DND-41 (cell line): ENCODE measurements at regions not wholly inside any gene's neighbourhood (a gene's known extent, or its start where the extent isn't known, plus 50 kb on each side); places are given as distances from the start of the nearest gene placed in this dataset.

Experiments used
- EZH2 ChIP-seq: IDR thresholded peaks from 3 replicates; pipeline ENCODE4 v1.6.1; 2012; ENCODE audit warnings: borderline replicate concordance, low read depth, mild to moderate bottlenecking, moderate library complexity, low read length, inconsistent platforms; ENCODE audit not compliant: severe bottlenecking
- TF ChIP-seq, protein P1 (sequence below): IDR thresholded peaks from 2 replicates; pipeline ENCODE4 v1.5.1; 2012; ENCODE audit warnings: borderline replicate concordance, low read length, moderate library complexity, mild to moderate bottlenecking; ENCODE audit not compliant: poor library complexity, severe bottlenecking; ENCODE audit errors: extremely low read depth

DNA sequence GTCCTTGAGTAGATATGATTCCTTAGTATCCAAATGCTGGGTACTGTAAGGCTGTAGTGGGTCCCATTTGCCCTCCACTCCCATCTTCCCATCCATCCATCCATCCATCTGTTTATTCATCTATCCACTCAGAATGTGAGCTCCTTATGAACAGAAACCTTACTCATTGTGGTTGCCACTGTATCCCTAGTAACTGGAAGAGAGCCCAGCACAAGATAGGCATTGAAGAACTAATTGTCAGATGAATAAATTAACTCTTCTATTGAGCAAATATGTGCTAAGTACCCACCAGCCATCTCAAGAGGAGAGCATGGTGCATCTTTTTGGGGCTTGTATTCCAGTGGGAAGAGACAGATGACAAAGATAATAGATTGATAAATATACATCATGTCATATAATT, 86.4 kb upstream of the SEZ6L start:
- TF ChIP-seq, protein P1, sequence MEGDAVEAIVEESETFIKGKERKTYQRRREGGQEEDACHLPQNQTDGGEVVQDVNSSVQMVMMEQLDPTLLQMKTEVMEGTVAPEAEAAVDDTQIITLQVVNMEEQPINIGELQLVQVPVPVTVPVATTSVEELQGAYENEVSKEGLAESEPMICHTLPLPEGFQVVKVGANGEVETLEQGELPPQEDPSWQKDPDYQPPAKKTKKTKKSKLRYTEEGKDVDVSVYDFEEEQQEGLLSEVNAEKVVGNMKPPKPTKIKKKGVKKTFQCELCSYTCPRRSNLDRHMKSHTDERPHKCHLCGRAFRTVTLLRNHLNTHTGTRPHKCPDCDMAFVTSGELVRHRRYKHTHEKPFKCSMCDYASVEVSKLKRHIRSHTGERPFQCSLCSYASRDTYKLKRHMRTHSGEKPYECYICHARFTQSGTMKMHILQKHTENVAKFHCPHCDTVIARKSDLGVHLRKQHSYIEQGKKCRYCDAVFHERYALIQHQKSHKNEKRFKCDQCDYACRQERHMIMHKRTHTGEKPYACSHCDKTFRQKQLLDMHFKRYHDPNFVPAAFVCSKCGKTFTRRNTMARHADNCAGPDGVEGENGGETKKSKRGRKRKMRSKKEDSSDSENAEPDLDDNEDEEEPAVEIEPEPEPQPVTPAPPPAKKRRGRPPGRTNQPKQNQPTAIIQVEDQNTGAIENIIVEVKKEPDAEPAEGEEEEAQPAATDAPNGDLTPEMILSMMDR: no peak
- TF ChIP-seq EZH2: no peak
